Stimulated activated CD8-positive, alpha-beta memory T cell treated with anti-CD3 and anti-CD28 coated beads, Interleukin-7, amount 100 ng/mL, for 48 hours (primary cell): ENCODE measurements at regions not wholly inside any gene's neighbourhood (a gene's known extent, or its start where the extent isn't known, plus 50 kb on each side); places are given as distances from the start of the nearest gene placed in this dataset.
"Not testable (repeated sequence)": the region's sequence is repeated elsewhere in the genome, so short reads cannot be mapped to it uniquely, and the experiment has no call there.

ENCODE experiments used
- DNase-seq, 2 donors: peaks; one replicate each; pipeline ENCODE4 v3.0.0-alpha.2; 2020; ENCODE audit warnings: low read depth in 1 of 2; ENCODE audit errors: extremely low read depth in 1 of 2

DNA sequence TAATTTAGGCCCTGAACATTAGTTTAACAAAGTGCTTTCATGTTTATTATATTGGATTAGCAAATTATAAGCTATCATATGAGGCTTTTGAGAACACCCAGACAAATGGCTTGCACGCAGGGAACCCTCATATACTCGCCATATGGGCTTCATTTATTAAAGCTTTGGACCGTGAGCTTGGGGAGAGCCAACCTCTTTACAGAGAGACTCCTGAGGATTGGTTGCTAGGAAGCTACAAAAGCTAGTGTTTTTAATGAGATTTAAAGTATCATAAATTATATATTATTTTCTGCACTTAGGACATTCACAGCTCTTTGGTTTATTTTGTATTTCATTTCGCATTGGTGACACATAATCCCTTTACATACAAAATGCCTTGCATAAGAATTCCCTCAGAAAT is 193.8 kb upstream of the TOX3 start:
- no peak for DNase-seq

DNA sequence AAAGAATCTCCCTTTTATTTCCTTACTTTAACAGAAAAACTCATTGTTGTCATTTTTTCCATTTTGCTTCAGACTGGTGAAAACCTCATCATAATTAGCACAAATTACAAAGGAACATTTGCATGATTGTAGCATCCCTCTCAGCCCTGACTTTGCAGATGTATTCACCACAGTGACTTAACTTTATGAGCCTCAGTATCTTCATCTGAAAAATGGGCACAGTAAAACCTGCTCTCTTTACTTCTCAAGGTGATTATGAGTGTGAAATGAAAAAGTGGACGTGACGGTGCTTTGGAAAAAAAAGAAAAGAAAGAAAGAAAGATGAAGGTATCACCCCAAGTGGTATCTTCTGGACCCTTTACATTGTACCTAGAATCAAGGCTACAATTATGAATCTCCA is 193.4 kb upstream of the TOX3 start:
- no peak for DNase-seq

DNA sequence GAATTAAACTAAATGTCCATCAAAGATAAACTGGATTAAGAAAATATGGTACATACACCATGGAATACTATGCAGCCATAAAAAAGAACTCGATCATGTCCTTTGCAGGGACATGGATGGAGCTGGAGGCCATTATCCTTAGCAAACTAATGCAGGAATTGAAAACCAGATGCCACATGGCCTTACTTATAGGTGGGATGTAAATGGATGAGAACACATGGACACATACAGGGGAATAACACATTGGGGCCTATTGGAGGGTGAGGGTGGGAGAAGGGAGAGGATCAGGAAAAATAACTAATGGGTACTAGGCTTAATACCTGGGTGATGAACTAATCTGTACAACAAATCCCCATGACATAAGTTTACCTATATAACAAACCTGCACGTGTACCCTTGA is 192.0 kb upstream of the TOX3 start:
- DNase-seq: not testable (repeated sequence)

DNA sequence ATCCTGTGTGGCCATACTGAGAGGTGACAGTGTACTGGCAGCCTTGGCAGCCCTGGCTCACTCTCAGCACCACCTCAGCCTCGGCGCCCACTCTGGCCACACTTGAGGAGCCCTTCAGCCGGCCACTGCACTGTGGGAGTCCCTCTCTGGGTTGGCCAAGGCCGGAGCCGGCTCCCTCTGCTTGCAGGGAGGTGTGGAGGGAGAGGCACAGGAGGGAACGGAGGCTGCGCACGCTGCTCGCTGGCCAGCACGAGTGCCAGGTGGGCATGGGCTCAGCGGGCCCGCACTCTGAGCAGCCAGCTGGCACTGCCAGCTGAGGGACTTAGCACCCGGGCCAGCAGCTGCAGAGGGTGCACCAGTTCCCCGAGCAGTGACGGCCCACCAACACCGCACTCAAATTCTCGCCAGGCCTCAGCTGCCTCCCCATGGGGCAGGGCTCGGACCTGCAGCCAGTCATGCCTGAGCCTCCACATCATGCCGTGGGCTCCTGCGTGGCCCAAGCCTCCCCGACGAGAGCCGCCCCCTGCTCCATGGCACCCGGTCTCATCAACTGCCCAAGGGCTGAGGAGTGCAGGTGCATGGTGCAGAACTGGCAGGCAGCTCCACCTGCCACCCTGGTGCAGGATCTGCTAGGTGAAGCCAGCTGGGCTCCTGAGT is 184.4 kb upstream of the TOX3 start:
- no peak for DNase-seq

DNA sequence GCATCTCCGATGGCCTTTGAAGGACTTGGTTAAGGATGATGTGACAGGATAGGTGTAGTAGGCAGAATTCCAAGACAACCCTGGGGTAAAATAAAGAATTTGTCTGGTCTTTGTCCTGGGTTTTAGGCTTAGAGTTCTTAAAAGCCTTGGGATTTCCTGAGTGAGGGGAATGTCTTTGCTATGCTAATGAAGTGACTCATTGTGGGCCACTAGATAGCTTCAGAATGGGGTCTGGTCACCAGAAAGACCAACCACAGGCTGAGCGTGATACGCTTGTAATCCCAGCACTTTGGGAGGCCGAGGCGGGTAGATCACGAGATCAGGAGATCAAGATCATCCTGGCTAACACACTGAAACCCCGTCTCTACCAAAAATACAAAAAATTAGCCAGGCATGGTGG is 182.8 kb upstream of the TOX3 start:
- DNase-seq: no peak

- no peak for DNase-seq
Measured at GRCh38 chr16:52727849-52728248, 180.9 kb upstream of the TOX3 start.

DNA sequence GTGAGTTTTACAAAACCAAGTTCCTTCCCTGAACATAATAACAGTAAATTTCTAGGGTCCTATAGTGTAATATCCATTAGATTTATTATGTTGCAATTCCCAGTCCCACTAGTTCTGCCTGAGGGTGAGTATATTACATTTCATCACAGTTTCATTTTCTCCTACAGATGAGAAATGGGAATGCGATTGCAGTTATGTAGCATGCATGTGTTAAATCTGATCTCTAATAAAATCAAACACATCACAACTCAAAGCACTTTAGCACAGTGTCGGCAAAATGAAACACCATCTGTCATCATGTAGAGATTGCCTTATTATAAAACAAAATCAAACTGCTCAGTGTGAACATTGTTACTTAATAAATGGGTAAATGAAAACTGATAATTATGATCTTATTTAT is 180.5 kb upstream of the TOX3 start:
- DNase-seq: no peak

GRCh38 chr16:52725461-52725860 is 178.5 kb upstream of the TOX3 start:
- no peak for DNase-seq

GRCh38 chr16:52725043-52725442 is 178.1 kb upstream of the TOX3 start:
- no peak for DNase-seq

DNA sequence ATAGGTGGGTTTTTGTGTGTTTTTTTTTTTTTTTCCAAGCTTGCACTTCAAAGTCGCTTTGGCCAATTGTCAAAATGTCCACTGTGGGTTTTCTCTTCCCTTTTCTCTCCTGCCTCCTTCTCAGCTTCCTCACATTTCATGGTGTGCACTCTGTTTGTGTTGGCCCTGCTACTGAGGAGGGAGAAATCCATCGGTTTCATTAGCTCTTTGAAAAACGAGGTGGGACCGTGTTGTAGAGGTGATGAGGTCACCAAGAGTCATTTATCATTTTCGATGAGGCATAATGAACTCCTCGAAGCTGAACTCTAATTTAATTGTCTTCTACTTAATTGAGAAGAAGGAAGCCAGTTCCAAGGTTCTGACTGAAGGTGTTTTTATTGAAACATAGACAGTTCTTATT is 174.4 kb upstream of the TOX3 start:
- no peak for DNase-seq

DNA sequence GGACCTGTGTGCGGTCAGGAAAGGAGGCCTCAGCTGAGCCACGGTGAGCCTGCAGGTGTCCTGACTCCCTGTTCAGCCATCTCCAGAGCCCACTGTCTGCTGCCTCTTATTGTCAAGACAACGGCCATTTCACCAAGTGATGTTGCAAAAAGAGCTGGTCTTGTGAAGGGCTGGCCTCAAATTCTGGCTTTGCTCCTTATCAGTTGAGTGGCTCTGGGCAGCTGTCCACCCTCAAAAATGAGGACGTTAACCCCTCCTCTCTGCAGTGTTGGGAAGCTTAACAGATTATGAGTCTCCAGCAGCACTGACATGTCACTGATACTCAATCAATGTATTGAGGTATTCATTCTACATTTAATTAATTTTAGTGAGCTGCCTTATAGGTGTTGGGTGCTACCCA is 171.1 kb upstream of the TOX3 start:
- no peak for DNase-seq

- no peak for DNase-seq
Measured at GRCh38 chr16:52713740-52714139, 166.8 kb upstream of the TOX3 start.

DNA sequence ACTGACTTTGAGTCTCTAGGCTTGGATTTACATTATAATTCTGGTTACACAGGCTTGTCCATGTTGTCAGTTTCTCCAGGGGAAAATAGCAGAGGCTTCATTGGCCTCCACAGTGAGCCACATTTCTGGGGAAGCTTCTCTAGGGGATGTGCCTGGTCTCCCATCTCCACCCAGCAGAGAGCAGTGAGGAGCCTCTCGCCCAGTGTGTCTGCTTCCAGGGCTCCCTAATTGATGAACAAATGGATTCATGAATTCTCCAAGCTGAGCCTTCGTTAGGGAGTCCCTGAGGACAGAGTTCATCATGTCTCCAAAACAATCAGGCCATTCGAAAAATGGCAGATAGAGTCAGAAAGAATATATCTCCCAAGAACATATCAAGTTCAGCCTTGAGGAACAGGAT is 162.4 kb upstream of the TOX3 start:
- no peak for DNase-seq

GRCh38 chr16:52708476-52708875 is 161.5 kb upstream of the TOX3 start:
- no peak for DNase-seq

DNA sequence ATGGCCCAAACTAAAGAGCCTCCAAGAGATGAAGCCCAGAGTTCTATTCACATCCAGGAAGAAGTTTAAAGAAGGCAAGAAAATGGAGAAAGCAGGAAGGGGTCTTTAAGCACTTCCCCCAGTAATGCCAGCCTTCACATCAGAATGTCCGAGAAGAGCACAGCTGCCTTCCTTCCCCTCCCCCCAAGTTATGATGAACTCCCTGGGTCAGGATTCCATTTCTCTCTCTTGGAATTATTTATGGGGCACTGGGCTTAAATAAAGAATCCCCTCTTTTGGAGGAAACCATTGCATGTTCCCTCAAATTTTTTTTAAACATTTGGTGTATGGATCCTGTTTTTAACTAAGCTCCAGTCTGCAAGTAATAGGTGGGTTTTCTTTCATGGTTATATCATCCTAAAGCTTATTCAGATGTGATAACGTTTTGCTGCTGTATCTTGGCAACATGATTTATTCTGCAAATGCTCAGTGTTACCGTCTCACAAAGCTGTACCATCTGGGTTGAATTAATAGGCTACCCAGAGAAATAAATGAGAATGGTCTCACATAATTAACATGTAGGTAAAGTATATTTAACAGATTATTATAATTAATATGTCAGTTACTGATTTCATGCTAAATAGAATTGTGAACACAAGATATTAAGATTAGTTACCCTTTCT is 160.9 kb upstream of the TOX3 start:
- DNase-seq: no peak

DNA sequence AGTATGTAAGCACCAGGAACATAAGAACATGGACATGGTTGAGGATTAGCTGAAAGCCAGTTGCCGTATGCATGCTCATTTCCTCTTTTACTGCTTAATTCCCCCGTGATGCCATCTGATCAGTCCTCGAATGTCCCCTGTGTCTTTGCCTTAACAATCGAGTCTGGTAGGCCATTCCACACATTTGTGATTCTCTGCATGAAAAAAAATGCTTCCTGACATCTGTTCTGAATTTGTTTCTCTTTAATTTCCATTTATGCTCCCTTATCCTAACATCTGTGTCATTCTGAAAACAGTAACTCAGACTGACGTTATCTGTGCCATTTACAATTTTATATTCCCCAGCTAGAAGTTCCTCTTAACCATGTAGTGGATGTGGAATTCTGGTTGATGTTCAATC is 158.2 kb upstream of the TOX3 start:
- DNase-seq: no peak

DNA sequence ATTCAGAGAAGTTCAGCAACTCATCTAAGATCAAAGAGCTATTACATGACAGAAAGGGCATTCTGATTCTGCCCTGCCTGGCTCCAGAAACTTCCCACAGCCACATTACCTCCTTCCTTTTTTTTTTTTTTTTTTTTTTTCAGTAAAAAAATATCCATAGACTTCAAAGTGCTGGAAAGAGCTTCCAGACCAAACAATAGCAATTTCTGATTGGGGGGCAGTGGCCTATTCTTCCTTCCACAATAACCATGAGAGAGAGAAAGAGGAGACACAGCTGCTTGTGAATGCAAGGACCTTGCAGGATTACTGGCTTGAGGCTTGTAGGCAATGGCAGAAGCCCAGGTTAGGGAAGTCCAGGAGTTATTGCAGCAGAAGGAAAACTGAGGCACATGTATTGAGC is 151.0 kb upstream of the TOX3 start:
- DNase-seq: no peak

DNA sequence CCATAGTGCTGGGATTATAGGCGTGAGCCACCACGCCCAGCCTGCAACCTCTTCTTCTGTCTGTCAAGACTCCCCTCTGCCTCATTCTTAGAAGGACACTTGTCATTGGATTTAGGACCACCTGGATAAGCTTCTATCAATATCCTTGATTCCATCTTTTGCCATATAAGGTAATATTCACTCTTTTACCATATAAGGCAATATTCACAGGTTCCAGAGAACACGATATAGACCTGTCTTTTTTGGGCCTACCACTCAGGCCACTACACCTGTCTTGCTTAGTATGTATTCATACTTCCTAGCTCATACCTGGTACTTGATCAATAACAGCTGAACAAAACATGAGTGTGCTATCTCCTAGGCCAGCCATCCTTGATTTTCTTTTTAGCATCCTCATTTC is 149.2 kb upstream of the TOX3 start:
- no peak for DNase-seq

DNA sequence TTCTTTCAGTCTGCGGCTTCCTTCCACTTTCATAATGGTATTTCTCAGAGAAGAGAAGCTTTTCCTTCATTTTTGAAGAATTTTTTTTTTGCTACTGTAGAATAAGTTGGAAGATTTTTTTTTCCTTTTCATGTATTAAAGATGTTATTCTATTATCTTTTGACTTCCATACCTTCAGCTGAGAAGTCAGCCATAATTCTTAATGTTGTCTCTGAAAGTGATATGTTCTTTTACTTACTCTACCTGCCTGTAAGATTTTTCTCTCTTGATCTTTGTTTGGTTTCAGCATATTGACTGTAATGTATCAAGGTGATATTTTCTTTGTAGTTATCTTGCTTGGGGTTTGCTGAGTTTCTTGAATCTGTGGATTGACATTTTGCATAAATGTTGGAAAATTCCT is 143.5 kb upstream of the TOX3 start:
- no peak for DNase-seq

DNA sequence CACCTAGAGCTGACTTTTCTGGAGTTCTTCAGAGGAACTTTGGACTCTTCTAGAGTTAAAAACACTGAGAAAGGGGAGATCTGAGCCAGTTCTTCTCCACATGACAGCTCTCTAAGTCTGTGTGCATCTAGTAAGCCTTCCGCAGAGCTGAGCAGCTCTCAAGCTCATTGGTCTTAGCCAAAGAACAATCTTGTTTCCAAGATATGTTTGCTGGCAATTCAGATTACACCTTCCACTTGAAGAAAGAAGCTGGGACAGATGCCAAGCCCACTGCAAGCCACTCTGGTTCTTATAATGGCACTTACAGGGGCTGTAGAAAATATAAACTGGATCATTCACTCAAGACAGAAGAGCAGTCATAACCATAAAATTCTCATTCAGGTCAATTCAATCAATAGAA is 134.1 kb upstream of the TOX3 start:
- DNase-seq: no peak

- DNase-seq: no peak
Measured at GRCh38 chr16:52677501-52677900, 130.6 kb upstream of the TOX3 start.

DNA sequence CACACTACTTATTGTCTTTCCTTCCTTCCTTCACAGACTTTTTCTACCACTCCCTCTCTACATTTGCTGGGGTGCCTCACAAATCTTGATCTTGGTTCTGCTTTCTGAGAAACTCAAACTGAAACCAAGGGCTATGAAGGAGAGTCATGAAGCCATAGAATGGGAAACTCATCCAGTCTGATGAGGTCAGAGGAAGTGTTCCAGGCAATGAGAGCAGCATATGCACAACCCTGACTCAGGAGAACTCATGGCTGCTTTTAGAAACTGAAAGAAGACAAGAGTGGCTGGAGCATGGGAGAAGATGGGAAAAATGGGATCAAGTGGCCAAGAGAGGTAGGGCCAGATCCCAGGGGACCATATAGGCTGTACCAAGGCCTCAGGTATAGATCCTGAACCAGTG is 130.0 kb upstream of the TOX3 start:
- DNase-seq: no peak

DNA sequence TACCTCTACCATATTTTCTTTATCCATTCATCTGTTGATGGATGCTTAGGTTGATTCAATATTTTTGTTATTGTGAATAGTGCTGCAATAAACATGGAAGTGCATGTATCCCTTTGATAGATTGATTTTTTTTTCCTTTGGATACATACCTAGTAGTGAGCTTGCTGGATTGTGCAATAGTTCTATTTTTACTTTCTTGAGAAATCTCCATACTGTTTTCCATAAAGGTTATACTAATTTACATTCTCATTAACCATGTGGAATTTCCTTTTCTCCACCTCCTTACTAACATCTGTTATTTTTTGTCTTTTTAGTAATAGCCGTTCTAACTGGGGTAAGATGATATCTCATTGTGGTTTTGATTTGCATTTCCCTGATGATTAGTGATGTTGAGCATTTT is 124.6 kb upstream of the TOX3 start:
- no peak for DNase-seq
